Colonic mucosa (tissue), 4 donors: ENCODE measurements at regions not wholly inside any gene's neighbourhood (a gene's known extent, or its start where the extent isn't known, plus 50 kb on each side); places are given as distances from the start of the nearest gene placed in this dataset.

Source experiments
- DNase-seq: peaks from one replicate; pipeline ENCODE4 v3.0.0-alpha.2; 2020
- H3K27ac ChIP-seq: fragments of 200-600 bp; one replicate; pipeline ENCODE4 v1.8.0; 2021
- H3K27me3 ChIP-seq: fragments of 200-600 bp; one replicate; pipeline ENCODE4 v1.8.0; 2021
- H3K36me3 ChIP-seq: fragments of 200-600 bp; one replicate; pipeline ENCODE4 v1.8.0; 2021
- H3K4me1 ChIP-seq: fragments of 200-600 bp; one replicate; pipeline ENCODE4 v1.8.0; 2021; ENCODE audit warnings: mild to moderate bottlenecking
- H3K4me3 ChIP-seq: fragments of 200-600 bp; one replicate; pipeline ENCODE4 v1.8.0; 2021
- H3K9ac ChIP-seq, 2 donors: one replicate each; pipeline ENCODE4 v1.7.0; 2013; ENCODE audit warnings: control low read depth in 2 of 2, low read depth in 2 of 2, low read length in 2 of 2
- H3K9me3 ChIP-seq: fragments of 200-600 bp; one replicate; pipeline ENCODE4 v1.8.0; 2021
- intact Hi-C: fragments of 100-400 bp; cut with DNase I; formaldehyde crosslinking; loops from one replicate; pipeline ENCODE4 v1.14.1; 2022
- TF ChIP-seq, protein P1 (sequence below): fragments of 200-600 bp; IDR thresholded peaks from one replicate; pipeline ENCODE4 v1.8.0; 2022; ENCODE audit warnings: antibody characterized with exemption, mild to moderate bottlenecking
- donor health status: healthy.
- donor health status: DM: no; HTN: no; CAD: no.
- donor health status: DM: no; HTN: no; CAD: no.

DNA sequence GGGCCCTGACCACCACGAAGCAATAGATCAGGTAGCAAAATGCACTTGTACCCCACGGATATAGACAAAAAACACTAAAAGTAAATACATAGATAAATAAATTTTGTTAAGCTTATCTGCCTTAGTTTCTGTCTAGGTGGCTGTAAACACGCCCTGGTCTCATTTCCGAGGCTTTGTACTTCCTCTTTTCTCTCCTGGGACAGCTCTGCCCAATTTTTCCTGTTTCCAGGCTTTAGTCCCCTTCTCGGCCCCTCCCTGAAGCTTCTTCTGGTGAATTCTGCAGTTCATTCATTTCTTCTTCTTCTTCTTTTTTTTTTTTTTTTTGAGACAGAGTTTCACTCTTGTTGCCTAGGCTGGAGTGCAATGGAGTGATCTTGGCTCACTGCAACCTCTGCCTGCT is 73.4 kb upstream of the STOX2 start:
- Histone ChIP-seq H3K4me1 (no peaks in the 10 kb centered on the region), H3K9ac (no peak overlapping the region), H3K27ac (no peak overlapping the region), H3K4me3 (no peak overlapping the region), H3K36me3 (no peaks in the 10 kb centered on the region), H3K9me3 (no peaks in the 10 kb centered on the region), H3K27me3 (no peaks in the 10 kb centered on the region)
- DNase-seq, result no peak
- intact Hi-C loops, result no loop called here
- TF ChIP-seq, protein P1, sequence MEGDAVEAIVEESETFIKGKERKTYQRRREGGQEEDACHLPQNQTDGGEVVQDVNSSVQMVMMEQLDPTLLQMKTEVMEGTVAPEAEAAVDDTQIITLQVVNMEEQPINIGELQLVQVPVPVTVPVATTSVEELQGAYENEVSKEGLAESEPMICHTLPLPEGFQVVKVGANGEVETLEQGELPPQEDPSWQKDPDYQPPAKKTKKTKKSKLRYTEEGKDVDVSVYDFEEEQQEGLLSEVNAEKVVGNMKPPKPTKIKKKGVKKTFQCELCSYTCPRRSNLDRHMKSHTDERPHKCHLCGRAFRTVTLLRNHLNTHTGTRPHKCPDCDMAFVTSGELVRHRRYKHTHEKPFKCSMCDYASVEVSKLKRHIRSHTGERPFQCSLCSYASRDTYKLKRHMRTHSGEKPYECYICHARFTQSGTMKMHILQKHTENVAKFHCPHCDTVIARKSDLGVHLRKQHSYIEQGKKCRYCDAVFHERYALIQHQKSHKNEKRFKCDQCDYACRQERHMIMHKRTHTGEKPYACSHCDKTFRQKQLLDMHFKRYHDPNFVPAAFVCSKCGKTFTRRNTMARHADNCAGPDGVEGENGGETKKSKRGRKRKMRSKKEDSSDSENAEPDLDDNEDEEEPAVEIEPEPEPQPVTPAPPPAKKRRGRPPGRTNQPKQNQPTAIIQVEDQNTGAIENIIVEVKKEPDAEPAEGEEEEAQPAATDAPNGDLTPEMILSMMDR, result no peak

DNA sequence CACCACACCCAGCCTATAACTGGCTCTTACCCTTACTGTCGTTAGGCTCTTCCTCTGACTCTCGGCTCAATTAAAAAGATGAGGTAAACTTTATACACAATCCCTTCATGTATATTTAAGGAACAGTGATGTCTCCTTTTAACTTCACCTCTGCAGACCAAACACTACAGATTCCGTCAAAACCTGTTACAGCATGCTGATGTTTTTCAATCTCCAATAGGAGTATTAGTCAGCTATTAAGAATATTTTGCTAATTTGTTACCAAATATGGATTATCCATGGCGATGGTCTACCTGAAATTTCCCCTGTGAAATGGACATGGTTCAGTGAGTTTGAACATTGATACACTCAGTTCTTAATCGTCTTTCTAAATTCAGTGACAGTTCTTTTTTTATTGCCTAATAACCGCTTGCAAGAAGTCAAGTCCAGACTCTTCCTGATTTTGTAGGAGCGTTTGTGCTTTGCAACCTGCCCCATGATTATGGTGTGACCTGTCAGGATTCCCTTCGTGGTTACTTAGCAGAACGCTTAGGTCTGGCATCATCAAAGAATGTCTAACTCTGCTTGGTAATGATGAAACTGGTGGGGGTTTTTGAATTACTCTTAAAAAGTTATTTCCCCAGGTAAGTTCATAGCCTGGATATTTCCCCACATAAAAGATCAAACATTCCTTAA is 72.2 kb upstream of the STOX2 start:
- H3K4me3 ChIP-seq, result no peak overlapping the region
- no peak overlapping the region for H3K27ac ChIP-seq
- H3K27me3 ChIP-seq, result no peaks in the 10 kb centered on the region
- no peaks in the 10 kb centered on the region for H3K4me1 ChIP-seq
- H3K36me3 ChIP-seq, result no peaks in the 10 kb centered on the region
- H3K9me3 ChIP-seq, result no peaks in the 10 kb centered on the region
- DNase-seq, result no peak
- no peak overlapping the region for H3K9ac ChIP-seq
- intact Hi-C loops, result no loop called here
- TF ChIP-seq, protein P1, result no peak

DNA sequence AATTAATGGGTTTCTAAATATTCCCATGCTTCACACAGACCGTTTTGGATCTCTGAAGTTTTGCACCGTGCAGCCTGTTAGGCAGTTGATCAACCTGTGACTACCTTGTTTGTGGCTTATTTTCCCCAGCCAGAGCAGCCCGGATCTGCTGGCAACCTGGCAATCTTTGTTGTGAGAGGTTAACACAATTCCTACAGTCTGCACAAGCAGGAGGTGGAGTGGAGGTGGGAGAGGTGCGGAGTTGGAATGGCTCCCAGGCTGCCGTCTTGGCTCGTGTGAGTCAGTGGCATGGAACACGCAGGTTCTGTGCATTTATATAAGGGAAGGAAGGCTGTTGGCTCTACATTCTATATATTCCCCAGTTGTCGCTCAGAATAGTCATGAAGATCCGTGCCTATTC is 70.9 kb upstream of the STOX2 start:
- Histone ChIP-seq H3K9ac (no peak overlapping the region), H3K36me3 (no peaks in the 10 kb centered on the region), H3K4me3 (no peak overlapping the region), H3K27me3 (no peaks in the 10 kb centered on the region), H3K27ac (no peak overlapping the region), H3K4me1 (no peaks in the 10 kb centered on the region), H3K9me3 (no peaks in the 10 kb centered on the region)
- intact Hi-C loops, result no loop called here
- TF ChIP-seq, protein P1, result no peak
- no peak for DNase-seq

DNA sequence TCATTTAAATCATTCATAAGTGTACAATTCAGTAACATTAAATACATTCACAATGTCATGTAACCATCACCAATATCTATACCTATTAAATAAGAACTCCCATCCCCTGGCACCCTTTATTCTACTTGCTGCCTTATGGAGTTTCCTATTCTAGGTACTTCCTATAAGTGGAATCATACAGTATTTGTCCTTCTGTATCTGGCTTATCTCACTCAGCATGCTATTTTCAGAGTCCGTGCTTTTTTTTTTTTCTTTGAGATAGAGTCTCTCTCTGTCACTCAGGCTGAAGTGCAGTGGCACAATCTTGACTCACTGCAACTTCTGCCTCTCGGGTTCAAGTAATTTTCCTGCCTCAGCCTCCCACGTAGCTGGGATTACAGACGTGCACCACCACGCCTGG is 67.9 kb upstream of the STOX2 start:
- Histone ChIP-seq H3K4me1 (no peaks in the 10 kb centered on the region), H3K9me3 (no peaks in the 10 kb centered on the region), H3K4me3 (no peak overlapping the region), H3K27me3 (no peaks in the 10 kb centered on the region), H3K36me3 (no peaks in the 10 kb centered on the region), H3K27ac (no peak overlapping the region), H3K9ac (no peak overlapping the region)
- intact Hi-C loops, result no loop called here
- no peak for DNase-seq
- TF ChIP-seq, protein P1, result no peak

DNA sequence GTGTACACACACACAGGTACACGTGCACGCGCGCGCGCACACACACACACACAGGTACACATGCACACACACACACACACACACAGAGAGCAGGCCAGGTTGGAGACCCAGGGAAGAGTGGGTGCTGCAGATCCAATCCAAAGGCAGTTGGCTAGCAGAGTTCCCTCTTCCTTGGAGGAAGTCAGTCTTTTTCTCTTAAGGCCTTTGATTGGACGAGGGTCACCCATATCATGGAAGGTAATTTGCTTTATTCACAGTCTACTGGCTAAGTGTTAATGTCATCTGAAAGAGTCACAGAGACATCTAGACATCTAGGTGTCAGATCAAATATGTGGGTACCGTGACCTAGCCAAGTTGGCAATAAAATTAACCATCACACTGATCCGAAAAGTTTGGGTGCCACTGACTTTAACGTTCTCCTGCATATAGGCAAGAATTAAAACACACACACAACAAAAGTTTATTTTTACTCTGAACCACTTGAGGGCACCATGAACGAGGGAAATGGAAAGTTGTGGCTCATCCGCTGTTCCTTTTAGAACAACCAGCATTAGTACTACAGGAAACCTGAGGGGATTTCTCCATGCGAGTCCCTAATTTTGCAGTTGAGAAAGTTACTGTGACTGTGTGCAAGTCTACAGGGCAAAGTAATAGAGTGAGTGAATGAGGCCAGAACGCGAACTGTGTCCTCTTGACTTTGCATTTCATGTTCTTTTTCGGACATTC is 66.0 kb upstream of the STOX2 start:
- no peaks in the 10 kb centered on the region for H3K4me1 ChIP-seq
- TF ChIP-seq, protein P1, result no peak
- no peak overlapping the region for H3K4me3 ChIP-seq
- H3K36me3 ChIP-seq, result no peaks in the 10 kb centered on the region
- H3K27ac ChIP-seq, result no peak overlapping the region
- intact Hi-C loops, result no loop called here
- H3K9ac ChIP-seq, result no peak overlapping the region
- H3K27me3 ChIP-seq, result no peaks in the 10 kb centered on the region
- H3K9me3 ChIP-seq, result no peaks in the 10 kb centered on the region
- DNase-seq, result no peak
